Dendritic cell treated with granulocyte-macrophage colony-stimulating factor and Interleukin-4, amounts not matched to agents 40 ng/mL and 50 ng/mL, for 4 days (primary cell): ENCODE measurements at regions not wholly inside any gene's neighbourhood (a gene's known extent, or its start where the extent isn't known, plus 50 kb on each side); places are given as distances from the start of the nearest gene placed in this dataset.
"Not testable (repeated sequence)": the region's sequence is repeated elsewhere in the genome, so short reads cannot be mapped to it uniquely, and the experiment has no call there.

Experiments used
- H3K27ac Mint-ChIP-seq: one replicate; pipeline ENCODE4 v1.8.0; 2022; ENCODE audit warnings: mild to moderate bottlenecking, mixed read lengths
- H3K27me3 Mint-ChIP-seq: one replicate; pipeline ENCODE4 v1.8.0; 2022; ENCODE audit warnings: mild to moderate bottlenecking, mixed read lengths
- H3K36me3 Mint-ChIP-seq: one replicate; pipeline ENCODE4 v1.8.0; 2022; ENCODE audit warnings: low read depth, mixed read lengths
- H3K4me1 Mint-ChIP-seq: one replicate; pipeline ENCODE4 v1.8.0; 2022; ENCODE audit warnings: low read depth, mixed read lengths
- H3K4me3 Mint-ChIP-seq: one replicate; pipeline ENCODE4 v1.8.0; 2022; ENCODE audit warnings: mild to moderate bottlenecking, moderate library complexity, mixed read lengths
- H3K9me3 Mint-ChIP-seq: one replicate; pipeline ENCODE4 v1.8.0; 2022; ENCODE audit warnings: mixed read lengths
- intact Hi-C: fragments of 100-400 bp; cut with micrococcal nuclease; formaldehyde crosslinking; loops from one replicate; pipeline ENCODE4 v1.15.0; 2022

DNA sequence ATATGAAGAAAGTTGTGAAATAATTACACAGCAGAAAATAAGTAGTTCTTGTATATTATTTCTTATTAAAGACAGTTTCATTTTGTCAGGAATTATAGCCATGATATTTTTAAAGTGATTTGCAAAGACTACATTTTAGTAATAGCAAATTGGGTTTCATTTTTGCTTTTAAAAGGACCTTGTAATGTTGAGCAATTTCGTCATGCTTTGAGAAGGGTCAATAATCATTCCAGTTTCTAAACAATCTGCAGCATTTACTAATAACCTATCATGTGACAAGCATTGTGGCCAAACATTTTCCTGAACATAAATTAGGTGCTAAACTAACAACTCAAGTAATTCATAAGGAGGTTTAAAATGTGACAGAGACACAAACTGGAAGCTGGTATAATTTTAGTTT lies 214.4 kb upstream of the CBLB start:
- H3K9me3 Mint-ChIP-seq: peaks cover 28% of the 10 kb centered on the region
- intact Hi-C loops: no loop called here
- H3K27ac Mint-ChIP-seq: no peak overlapping the region
- H3K4me1 Mint-ChIP-seq: peaks cover 9% of the 10 kb centered on the region
- no peaks in the 10 kb centered on the region for H3K36me3 Mint-ChIP-seq
- H3K27me3 Mint-ChIP-seq: no peaks in the 10 kb centered on the region
- no peak overlapping the region for H3K4me3 Mint-ChIP-seq

DNA sequence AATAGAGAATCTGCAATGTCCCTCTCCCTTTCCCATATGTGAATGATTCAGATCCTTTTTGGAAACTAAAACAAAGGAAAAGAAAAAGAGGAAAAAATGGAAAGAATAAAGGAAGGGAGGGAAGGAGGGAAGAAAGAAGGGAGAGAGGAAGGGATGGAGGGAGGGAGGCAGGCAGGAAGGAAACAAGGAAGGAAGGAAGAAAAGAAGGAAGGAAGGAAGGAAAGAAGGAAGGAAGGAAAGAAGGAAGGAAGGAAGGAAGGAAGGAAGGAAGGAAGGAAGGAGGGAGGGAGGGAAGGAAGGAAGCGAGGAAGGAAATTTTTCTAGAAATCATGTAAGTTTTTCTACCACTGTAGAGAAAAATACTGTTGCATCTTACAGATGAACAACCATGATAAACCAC lies 215.0 kb upstream of the CBLB start:
- peaks cover 9% of the 10 kb centered on the region for H3K4me1 Mint-ChIP-seq
- no peaks in the 10 kb centered on the region for H3K27me3 Mint-ChIP-seq
- intact Hi-C loops: no loop called here
- no peaks in the 10 kb centered on the region for H3K36me3 Mint-ChIP-seq
- H3K27ac Mint-ChIP-seq: no peak overlapping the region
- peaks cover 22% of the 10 kb centered on the region for H3K9me3 Mint-ChIP-seq
- H3K4me3 Mint-ChIP-seq: no peak overlapping the region

DNA sequence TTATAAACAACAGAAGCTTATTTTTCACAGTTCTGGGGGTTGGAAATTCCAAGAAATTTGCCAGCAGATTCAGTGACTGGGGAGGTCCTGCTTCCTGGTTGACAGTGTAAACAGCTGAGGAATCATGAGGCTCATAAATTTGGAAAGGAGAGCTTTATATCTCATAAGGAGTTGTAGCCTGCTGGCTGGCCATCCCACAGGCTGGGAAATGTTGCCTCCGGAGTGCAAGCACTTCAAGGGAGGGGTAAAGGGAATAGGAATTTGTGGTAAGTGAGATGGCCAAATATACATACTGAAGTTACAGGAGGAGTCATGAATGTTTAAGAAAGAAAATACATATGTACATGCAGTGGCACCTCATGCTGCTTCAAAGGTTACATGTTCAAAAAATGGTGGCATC lies 217.2 kb upstream of the CBLB start:
- Mint-ChIP-seq H3K27me3 (no peaks in the 10 kb centered on the region), H3K9me3 (peaks cover 16% of the 10 kb centered on the region), H3K27ac (no peak overlapping the region), H3K4me1 (peaks cover 9% of the 10 kb centered on the region), H3K4me3 (no peak overlapping the region), H3K36me3 (no peaks in the 10 kb centered on the region)
- intact Hi-C loops: no loop called here

DNA sequence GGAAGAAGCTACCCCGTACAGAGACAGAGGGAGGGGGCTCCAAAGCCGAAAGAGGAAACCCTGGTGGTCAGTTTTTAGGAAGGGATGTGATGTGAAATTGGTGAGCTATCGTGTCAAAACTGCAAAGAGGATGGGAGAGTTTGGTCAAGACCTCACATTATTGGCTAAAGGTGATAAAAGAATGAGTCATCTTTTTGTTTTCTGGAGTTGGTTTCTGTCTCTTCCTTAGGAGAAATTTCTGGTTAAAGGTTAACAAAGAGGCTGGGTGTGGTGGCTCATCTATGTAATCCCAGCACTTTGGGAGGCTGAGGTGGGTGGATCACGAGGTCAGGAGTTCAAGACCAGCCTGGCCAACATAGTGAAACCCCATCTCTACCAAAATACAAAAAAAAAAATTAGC lies 217.8 kb upstream of the CBLB start:
- intact Hi-C loops: no loop called here
- Mint-ChIP-seq H3K27ac (no peak overlapping the region), H3K36me3 (no peaks in the 10 kb centered on the region), H3K4me3 (no peak overlapping the region), H3K27me3 (no peaks in the 10 kb centered on the region), H3K9me3 (peaks cover 16% of the 10 kb centered on the region), H3K4me1 (peaks cover 9% of the 10 kb centered on the region)

DNA sequence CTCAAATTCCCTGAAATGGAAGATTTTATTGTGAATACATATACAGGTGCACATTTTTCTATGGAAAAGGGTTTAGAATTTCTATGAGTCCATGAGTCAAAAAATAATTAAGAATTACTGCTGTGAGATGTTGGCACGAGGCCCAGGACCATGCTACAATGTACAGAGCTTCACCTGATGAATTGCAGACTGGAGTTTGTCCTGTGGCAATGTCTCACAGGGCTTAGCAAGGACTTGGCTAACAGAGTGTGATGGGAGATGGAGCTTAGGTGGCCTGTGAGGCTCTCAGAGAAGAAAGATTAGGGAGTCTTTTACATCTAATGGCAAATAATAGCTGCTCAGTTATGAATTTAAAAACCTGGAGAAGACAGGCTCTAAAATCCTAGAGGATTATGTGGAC lies 219.5 kb upstream of the CBLB start:
- Mint-ChIP-seq H3K4me1 (peaks cover 4% of the 10 kb centered on the region), H3K36me3 (no peaks in the 10 kb centered on the region)

DNA sequence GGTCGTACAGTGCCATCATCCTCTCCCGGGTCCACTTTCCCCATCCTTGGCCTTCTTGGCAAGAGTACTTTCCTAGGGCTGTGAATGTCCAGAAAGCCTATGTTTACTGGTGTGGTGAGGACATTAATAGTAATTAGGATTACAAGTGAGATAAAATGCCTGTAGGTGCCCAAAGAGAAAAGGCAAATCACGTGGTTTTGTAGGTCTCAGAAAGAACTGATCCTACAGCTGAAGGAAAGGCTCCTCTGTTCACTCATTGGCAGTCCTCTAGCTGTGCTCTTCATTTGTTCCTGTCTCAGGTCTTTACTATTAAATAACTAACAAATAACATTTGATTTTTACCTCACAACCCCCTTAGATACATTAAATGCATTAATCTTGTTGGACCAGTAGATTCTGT lies 220.1 kb upstream of the CBLB start:
- no peaks in the 10 kb centered on the region for H3K27me3 Mint-ChIP-seq
- H3K36me3 Mint-ChIP-seq: no peaks in the 10 kb centered on the region

More for the DNA sequence above, 219.5 kb upstream of the CBLB start:
- intact Hi-C loops: no loop called here
- no peak overlapping the region for H3K4me3 Mint-ChIP-seq
- no peaks in the 10 kb centered on the region for H3K27me3 Mint-ChIP-seq
- H3K9me3 Mint-ChIP-seq: peaks cover 16% of the 10 kb centered on the region
- H3K27ac Mint-ChIP-seq: no peak overlapping the region

DNA sequence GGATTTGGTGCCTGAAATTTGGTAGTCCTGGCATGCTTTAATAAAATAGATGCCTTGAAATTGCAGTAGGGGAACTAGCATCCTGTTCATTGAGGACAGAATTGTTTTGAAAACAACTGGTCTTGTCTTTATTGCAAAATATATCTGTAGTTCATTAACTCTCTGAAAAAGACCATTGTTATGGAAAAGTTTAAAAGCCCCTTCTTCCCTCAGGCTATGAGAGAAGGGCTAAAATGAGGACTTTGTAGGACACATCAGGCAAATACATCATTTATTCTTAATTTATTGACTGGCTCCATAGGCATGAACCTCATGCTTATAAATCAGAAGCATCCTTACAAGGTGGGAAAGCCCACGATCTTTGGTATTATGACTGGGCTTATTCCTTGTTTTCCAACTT lies 221.0 kb upstream of the CBLB start:
- Mint-ChIP-seq H3K9me3 (peaks cover 6% of the 10 kb centered on the region), H3K4me3 (no peak overlapping the region), H3K27me3 (no peaks in the 10 kb centered on the region), H3K36me3 (no peaks in the 10 kb centered on the region), H3K4me1 (no peaks in the 10 kb centered on the region), H3K27ac (no peak overlapping the region)
- intact Hi-C loops: no loop called here

More for the DNA sequence above, 220.1 kb upstream of the CBLB start:
- Mint-ChIP-seq H3K4me1 (peaks cover 1% of the 10 kb centered on the region), H3K27ac (no peak overlapping the region), H3K4me3 (no peak overlapping the region), H3K9me3 (peaks cover 10% of the 10 kb centered on the region)
- intact Hi-C loops: no loop called here

DNA sequence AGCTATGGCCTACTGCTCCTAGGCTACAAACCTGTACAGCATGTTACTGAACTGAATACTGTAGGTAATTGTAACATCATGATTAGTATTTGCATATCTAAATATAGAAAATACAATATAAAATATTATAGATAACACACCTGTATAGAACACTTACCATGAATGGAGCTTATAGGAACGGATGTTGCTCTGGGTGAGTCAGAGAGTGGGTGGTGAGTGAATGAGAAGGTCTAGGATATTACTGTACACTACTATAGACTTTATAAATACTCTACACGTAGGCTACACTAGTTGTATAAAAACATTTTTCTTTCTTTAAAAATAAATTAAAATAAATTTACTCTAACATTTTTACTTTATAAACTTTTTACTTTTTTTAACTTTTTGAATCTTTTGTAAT lies 224.0 kb upstream of the CBLB start:
- Mint-ChIP-seq H3K4me3 (no peak overlapping the region), H3K27ac (no peak overlapping the region), H3K9me3 (no peaks in the 10 kb centered on the region), H3K27me3 (no peaks in the 10 kb centered on the region), H3K36me3 (no peaks in the 10 kb centered on the region), H3K4me1 (no peaks in the 10 kb centered on the region)
- intact Hi-C loops: no loop called here

DNA sequence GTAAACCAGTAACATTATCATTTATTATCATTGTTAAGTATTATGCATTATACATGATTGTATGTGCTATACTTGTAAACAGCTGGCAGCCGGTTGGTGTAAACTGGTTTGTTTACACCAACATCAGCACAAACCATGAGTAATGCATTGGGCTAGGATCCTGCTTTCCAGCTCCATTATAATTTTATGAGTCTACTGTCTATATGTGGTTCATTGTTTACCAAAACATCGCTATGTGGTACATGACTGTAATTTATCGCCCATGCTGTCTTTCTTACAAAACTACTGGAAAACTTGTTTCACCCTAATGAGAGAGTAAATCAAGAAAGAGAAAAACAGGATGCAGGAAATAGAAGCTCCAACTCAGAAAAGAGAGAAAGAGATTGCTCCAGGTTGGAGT lies 224.8 kb upstream of the CBLB start:
- intact Hi-C loops: no loop called here
- no peak overlapping the region for H3K4me3 Mint-ChIP-seq
- no peaks in the 10 kb centered on the region for H3K4me1 Mint-ChIP-seq
- H3K27me3 Mint-ChIP-seq: no peaks in the 10 kb centered on the region
- H3K36me3 Mint-ChIP-seq: no peaks in the 10 kb centered on the region
- peaks cover 7% of the 10 kb centered on the region for H3K9me3 Mint-ChIP-seq
- no peak overlapping the region for H3K27ac Mint-ChIP-seq

DNA sequence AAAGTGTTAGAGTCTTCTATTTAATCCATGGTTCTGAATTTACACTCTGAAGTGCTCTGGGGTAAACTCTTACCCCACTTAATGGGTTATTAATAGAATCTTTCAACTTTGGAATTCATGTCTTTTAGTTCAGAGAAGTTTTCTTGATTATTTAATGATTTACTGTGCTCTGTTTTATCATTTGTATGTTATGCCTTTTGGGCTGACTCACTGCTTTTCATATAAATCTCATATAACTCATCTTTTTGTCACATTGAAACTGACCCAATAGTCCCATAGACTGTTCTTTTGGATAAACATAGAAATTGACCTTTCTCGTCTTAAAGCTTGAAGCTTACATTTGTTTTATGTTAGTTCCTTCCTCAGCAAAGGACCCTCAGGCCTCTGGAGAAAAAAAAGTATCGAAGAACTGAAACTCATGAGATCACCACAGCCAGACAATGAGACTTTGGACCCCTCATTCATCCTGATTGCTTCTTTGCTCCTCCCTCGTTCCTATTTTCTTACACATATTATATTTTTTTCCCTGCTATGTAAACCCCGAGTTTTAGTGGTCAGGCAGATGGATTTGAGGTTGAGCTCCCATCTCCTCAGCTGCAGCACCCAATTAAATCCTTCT lies 229.1 kb upstream of the CBLB start:
- intact Hi-C loops: no loop called here
- Mint-ChIP-seq H3K27me3 (no peaks in the 10 kb centered on the region), H3K9me3 (peaks cover 41% of the 10 kb centered on the region), H3K4me3 (no peak overlapping the region), H3K4me1 (peaks cover 2% of the 10 kb centered on the region), H3K27ac (no peak overlapping the region), H3K36me3 (no peaks in the 10 kb centered on the region)

DNA sequence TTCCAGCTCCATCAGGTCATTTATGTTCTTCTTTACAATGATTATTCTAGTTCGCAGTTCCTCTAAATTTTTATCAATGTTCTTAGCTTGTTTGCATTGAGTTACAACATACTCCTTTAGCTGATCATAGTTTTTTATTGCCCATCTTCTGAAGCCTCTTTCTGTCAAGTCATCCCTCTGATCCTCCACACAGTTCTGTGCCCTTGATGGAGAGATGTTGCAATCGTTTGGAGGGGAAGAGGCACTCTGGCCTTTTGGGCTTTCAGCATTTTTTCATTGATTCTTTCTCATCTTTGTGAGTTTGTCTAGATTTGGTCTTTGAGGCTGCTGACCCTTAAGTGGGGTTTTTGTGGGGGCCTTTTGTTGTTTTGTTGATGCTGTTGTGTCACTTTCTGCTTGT lies 234.6 kb upstream of the CBLB start:
- H3K27me3 Mint-ChIP-seq: no peaks in the 10 kb centered on the region
- intact Hi-C loops: no loop called here
- H3K4me3 Mint-ChIP-seq: no peak overlapping the region
- no peak overlapping the region for H3K27ac Mint-ChIP-seq
- peaks cover 11% of the 10 kb centered on the region for H3K4me1 Mint-ChIP-seq
- peaks cover 43% of the 10 kb centered on the region for H3K9me3 Mint-ChIP-seq
- H3K36me3 Mint-ChIP-seq: no peaks in the 10 kb centered on the region

DNA sequence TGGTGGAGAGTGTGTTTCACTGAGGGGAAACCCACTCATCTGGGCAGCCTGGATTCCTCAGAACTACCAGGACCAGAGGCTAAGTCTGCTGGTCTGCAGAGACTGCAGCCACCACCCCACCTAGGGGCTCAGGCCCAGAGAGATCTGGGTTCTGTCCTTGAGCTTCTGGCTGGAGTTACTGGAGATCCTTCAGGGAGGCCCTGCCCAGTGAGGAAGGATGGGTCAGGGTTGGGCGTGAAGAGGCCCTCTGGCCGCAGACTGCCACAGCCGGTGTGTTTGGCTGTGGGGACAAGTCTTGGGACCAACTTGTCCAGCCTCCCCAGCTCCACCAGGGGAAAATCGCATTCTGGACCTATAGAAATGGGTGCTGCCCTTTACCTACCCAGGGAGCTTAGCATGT lies 235.3 kb upstream of the CBLB start:
- Mint-ChIP-seq H3K4me3 (no peak overlapping the region), H3K36me3 (no peaks in the 10 kb centered on the region), H3K27me3 (no peaks in the 10 kb centered on the region), H3K27ac (no peak overlapping the region), H3K4me1 (peaks cover 11% of the 10 kb centered on the region), H3K9me3 (peaks cover 39% of the 10 kb centered on the region)
- intact Hi-C loops: no loop called here

DNA sequence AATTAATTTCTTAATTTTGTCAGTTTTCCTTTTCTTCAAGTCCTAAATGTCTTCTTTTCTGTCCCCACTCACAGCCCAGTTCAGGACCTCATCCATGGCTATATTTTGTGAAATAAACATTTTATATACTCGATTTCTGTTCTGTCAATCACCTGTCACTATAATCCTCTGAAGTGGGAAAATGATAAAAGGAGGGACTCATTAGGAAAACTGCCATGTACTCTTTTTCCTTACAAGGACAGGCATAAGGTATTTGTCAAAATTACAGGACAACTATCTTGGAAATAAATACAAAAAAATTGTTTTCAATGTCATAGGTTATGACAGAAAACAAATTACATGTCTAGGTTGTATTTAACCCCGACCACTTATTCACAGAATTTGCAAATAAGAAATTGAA lies 240.1 kb upstream of the CBLB start:
- Mint-ChIP-seq H3K27me3 (no peaks in the 10 kb centered on the region), H3K4me3 (no peak overlapping the region), H3K4me1 (no peaks in the 10 kb centered on the region), H3K27ac (no peak overlapping the region), H3K36me3 (no peaks in the 10 kb centered on the region), H3K9me3 (no peaks in the 10 kb centered on the region)
- intact Hi-C loops: no loop called here

DNA sequence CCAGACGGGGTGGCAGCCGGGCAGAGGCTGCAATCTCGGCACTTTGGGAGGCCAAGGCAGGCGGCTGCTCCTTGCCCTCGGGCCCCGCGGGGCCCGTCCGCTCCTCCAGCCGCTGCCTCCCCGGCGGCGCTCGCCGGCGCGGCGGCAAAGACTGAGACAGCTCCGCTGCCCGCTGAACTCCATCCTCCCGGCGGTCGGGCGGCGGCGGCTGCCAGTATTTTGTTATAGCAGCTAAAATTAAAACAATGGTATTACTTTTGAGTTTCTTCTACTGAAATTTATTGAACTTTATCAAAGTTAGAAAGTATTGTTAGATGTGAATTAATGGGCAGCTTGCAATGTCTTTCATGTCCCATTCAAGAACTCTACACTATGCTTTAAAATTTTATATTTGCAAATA lies 243.7 kb upstream of the CBLB start:
- H3K27ac Mint-ChIP-seq, intact Hi-C loops, H3K4me3 Mint-ChIP-seq, H3K4me1 Mint-ChIP-seq, H3K9me3 Mint-ChIP-seq, H3K27me3 Mint-ChIP-seq, H3K36me3 Mint-ChIP-seq: not testable (repeated sequence)

DNA sequence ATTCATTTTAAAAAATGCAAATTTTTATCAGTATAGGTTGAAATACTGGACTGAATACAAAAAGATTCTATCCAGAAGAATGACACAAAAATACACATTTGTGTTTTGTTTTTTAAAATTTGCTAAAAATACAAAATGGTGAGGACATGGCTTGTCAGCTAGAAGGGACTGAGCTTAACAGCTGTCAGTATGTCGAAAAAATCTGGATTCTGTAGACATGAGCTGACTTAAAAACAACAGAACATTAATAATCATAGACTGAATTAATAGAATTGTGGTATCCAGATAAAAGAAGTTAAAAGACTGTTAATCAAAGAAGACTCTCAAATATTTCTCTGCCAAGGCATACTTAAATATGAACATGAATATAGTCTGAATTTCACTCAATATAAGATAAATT lies 244.9 kb upstream of the CBLB start:
- H3K9me3 Mint-ChIP-seq: no peaks in the 10 kb centered on the region

More for the DNA sequence above, 244.9 kb upstream of the CBLB start:
- Mint-ChIP-seq H3K27ac (no peak overlapping the region), H3K36me3 (no peaks in the 10 kb centered on the region), H3K4me1 (no peaks in the 10 kb centered on the region), H3K4me3 (no peak overlapping the region), H3K27me3 (no peaks in the 10 kb centered on the region)
- intact Hi-C loops: no loop called here
